Natural killer cell (primary cell): ENCODE measurements at regions not wholly inside any gene's neighbourhood (a gene's known extent, or its start where the extent isn't known, plus 50 kb on each side); places are given as distances from the start of the nearest gene placed in this dataset.

Experiments
- ATAC-seq, 3 donors: fragments of 150-1000 bp in 2 of 3; fragments of 200-7000 bp in 1 of 3; cut with Tn5 transposase; 1 replicate in 1 of 3; 2 replicates in 2 of 3; pipeline ENCODE4 v1.10.0; 2021; ENCODE audit warnings: mild to moderate bottlenecking in 2 of 3, moderate library complexity in 2 of 3
- DNase-seq, 2 donors: peaks; one replicate each; pipeline versions ENCODE4 v3.0.0 to v3.0.0-alpha.2; 2013 to 2021; ENCODE audit warnings: mixed read lengths in 1 of 2
- H3K27ac ChIP-seq: one replicate; pipeline ENCODE4 v1.5.1; 2013; ENCODE audit warnings: mild to moderate bottlenecking, low read length
- H3K27me3 ChIP-seq: one replicate; pipeline ENCODE4 v1.6.1; 2013; ENCODE audit warnings: low read length; ENCODE audit not compliant: control insufficient read depth, insufficient read depth
- H3K36me3 ChIP-seq: one replicate; pipeline ENCODE4 v1.6.1; 2013; ENCODE audit warnings: low read length; ENCODE audit not compliant: control insufficient read depth, insufficient read depth
- H3K4me1 ChIP-seq: one replicate; pipeline ENCODE4 v1.6.1; 2013; ENCODE audit warnings: low read length; ENCODE audit not compliant: control insufficient read depth, insufficient read depth
- H3K4me3 ChIP-seq: one replicate; pipeline ENCODE4 v1.5.1; 2013; ENCODE audit warnings: low read length
- H3K9me3 ChIP-seq: one replicate; pipeline ENCODE4 v1.6.1; 2013; ENCODE audit warnings: low read length; ENCODE audit not compliant: control insufficient read depth, insufficient read depth
- H3K27ac Mint-ChIP-seq, 2 donors: one replicate each; pipeline ENCODE4 v1.8.0; 2022; ENCODE audit warnings: mild to moderate bottlenecking in 2 of 2, mixed read lengths in 2 of 2, moderate library complexity in 1 of 2
- H3K27me3 Mint-ChIP-seq, 2 donors: one replicate each; pipeline ENCODE4 v1.8.0; 2022; ENCODE audit warnings: low read depth in 2 of 2, mixed read lengths in 2 of 2
- H3K36me3 Mint-ChIP-seq: one replicate; pipeline ENCODE4 v1.8.0; 2022; ENCODE audit warnings: mixed read lengths
- H3K4me1 Mint-ChIP-seq, 2 donors: one replicate each; pipeline ENCODE4 v1.8.0; 2022; ENCODE audit warnings: mixed read lengths in 2 of 2
- H3K4me3 Mint-ChIP-seq: one replicate; pipeline ENCODE4 v1.8.0; 2022; ENCODE audit warnings: mild to moderate bottlenecking, moderate library complexity, mixed read lengths
- H3K9me3 Mint-ChIP-seq, 2 donors: one replicate each; pipeline ENCODE4 v1.8.0; 2022; ENCODE audit warnings: mixed read lengths in 2 of 2
- WGBS: methylation state at CpG from one replicate; pipeline ENCODE4 v1.1.7; 2013; ENCODE audit warnings: missing lambda C conversion rate; ENCODE audit not compliant: insufficient coverage; 5-methylcytosine and 5-hydroxymethylcytosine counted together
- intact Hi-C: fragments of 100-400 bp; cut with micrococcal nuclease; formaldehyde crosslinking; loops from one replicate; pipeline ENCODE4 v1.14.2; 2022
- TF ChIP-seq, protein P1 (sequence below): fragments of 200-600 bp; IDR thresholded peaks from one replicate; pipeline ENCODE4 v1.8.0; 2022; ENCODE audit warnings: antibody characterized with exemption

DNA sequence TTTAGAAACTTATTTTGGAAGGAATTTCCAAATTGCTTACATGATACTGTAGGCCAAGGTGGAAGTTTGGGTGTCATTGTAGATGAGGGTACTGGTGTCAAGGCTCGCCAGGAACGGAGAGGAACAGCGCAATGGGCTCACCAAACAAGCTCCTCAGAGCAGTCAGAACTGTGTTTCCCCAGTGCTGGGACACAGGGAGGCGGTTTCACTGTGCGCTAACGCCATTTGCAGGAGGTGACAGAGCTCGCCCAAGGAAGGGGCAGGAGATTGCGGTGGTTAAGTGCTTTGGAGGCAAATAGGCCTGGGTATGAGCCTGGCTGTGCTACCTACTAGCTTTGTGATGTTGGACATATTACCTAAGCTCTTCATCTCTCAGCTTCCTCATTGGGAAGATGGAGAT is 57.3 kb downstream of the HHEX start:
- intact Hi-C loops = loop anchor here (2.0 kb wide), 1 partner anchor 56 kb away; no protein-coding TSS in a partner anchor
- H3K36me3 Mint-ChIP-seq = no peaks in the 10 kb centered on the region
- 96% methylated on average over 8 of the region's 8 CpGs for WGBS

DNA sequence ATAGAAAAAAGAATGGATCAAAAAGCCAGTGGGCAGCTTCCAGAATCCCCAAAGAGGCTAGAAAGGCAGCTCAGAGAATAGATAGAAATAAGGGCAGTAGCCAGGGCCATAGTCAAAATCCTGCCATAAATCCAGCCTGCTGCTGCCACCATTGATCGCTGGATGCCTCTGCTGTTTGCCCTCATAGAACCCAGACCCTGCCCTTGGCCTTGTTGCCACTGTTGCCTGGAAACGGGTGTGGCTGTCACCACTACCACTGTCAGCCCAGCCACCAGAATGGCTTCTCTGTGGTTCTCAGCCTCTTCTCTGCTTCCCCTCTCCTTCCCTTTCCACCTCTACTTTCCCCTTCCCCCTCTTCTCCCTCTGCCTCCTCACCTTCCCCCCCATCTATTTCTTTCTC is 57.8 kb downstream of the HHEX start:
- 26% methylated on average over 2 of the region's 2 CpGs for WGBS
- Histone ChIP-seq H3K27me3 (no peaks in the 10 kb centered on the region), H3K4me3 (no peak overlapping the region), H3K27ac (peak overlapping the region; percentile 45), H3K36me3 (no peaks in the 10 kb centered on the region), H3K9me3 (no peaks in the 10 kb centered on the region), H3K4me1 (peaks cover 32% of the 10 kb centered on the region)
- Mint-ChIP-seq H3K27me3 (peaks cover 0 to 4% of the 10 kb centered on the region in 2 donors), H3K4me1 (peaks cover 39 to 43% of the 10 kb centered on the region in 2 donors), H3K36me3 (no peaks in the 10 kb centered on the region), H3K9me3 (no peaks in the 10 kb centered on the region), H3K4me3 (peak overlapping the region; percentile 45), H3K27ac (peak overlapping the region; percentile 66 to 75)
- ATAC-seq (peak; percentile 86 to 99 (median 97)), DNase-seq (peak; percentile 59 to 62)
- intact Hi-C loops = loop anchor here (2.0 kb wide), 1 partner anchor 57 kb away; no protein-coding TSS in a partner anchor
- TF ChIP-seq, protein P1, sequence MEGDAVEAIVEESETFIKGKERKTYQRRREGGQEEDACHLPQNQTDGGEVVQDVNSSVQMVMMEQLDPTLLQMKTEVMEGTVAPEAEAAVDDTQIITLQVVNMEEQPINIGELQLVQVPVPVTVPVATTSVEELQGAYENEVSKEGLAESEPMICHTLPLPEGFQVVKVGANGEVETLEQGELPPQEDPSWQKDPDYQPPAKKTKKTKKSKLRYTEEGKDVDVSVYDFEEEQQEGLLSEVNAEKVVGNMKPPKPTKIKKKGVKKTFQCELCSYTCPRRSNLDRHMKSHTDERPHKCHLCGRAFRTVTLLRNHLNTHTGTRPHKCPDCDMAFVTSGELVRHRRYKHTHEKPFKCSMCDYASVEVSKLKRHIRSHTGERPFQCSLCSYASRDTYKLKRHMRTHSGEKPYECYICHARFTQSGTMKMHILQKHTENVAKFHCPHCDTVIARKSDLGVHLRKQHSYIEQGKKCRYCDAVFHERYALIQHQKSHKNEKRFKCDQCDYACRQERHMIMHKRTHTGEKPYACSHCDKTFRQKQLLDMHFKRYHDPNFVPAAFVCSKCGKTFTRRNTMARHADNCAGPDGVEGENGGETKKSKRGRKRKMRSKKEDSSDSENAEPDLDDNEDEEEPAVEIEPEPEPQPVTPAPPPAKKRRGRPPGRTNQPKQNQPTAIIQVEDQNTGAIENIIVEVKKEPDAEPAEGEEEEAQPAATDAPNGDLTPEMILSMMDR = no peak

More for the DNA sequence above, 57.3 kb downstream of the HHEX start:
- H3K4me1 Mint-ChIP-seq = peaks cover 44 to 48% of the 10 kb centered on the region in 2 donors
- DNase-seq (no peak), ATAC-seq (no peak)
- no peak overlapping the region for H3K4me3 ChIP-seq
- H3K27ac Mint-ChIP-seq = peak overlapping the region; percentile 66 to 75
- no peaks in the 10 kb centered on the region for H3K27me3 ChIP-seq
- peak overlapping the region; percentile 45 for H3K27ac ChIP-seq
- TF ChIP-seq, protein P1 = no peak
- no peaks in the 10 kb centered on the region for H3K9me3 Mint-ChIP-seq
- peaks cover 0 to 4% of the 10 kb centered on the region in 2 donors for H3K27me3 Mint-ChIP-seq
- peaks cover 37% of the 10 kb centered on the region for H3K4me1 ChIP-seq
- H3K36me3 ChIP-seq = no peaks in the 10 kb centered on the region
- H3K9me3 ChIP-seq = no peaks in the 10 kb centered on the region
- H3K4me3 Mint-ChIP-seq = peak overlapping the region; percentile 45

DNA sequence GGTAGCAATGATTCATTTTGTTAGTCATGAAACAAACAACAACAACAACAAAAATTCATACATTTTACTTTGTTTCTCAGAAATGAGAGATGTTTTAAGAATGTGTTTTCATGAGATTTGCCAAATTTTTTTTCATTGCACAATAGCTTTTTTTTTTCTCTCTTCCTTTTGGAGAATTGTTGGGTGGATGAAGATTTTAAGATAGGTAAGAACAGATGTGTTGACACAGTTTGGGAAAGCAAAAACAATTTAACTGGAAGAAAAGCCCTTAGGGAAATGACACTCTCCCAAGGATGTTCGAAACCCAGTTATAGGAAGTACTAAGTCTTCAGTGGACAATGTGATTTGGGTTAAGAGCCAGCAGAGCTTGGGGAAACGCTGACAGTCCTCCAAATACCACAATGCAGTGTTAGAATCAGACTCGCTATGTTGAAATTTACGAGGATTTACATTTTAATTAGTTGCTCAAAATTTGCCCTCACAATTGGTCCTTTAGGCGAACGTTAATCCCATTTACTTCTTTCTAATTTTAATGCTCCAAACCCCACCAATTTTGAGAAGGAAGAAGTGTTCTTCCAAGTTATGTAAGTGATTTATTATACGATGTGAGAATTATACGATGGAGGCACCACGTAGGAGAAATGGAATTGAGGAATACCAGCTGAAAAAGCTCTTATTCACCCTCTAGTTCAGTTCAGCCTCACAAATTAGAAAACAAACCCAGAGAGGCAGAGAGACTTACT is 61.2 kb downstream of the HHEX start:
- no peak overlapping the region for H3K27ac Mint-ChIP-seq
- intact Hi-C loops = no loop called here
- peaks cover 0 to 4% of the 10 kb centered on the region in 2 donors for H3K27me3 Mint-ChIP-seq
- H3K36me3 ChIP-seq = no peaks in the 10 kb centered on the region
- no peaks in the 10 kb centered on the region for H3K9me3 ChIP-seq
- H3K4me3 Mint-ChIP-seq = no peak overlapping the region
- no peak overlapping the region for H3K27ac ChIP-seq
- no peaks in the 10 kb centered on the region for H3K27me3 ChIP-seq
- ATAC-seq = no peak
- peaks cover 0 to 2% of the 10 kb centered on the region in 2 donors for H3K9me3 Mint-ChIP-seq
- DNase-seq = no peak
- 56% methylated on average over 4 of the region's 9 CpGs for WGBS
- no peak overlapping the region for H3K4me3 ChIP-seq
- TF ChIP-seq, protein P1 = no peak
- H3K4me1 ChIP-seq = peaks cover 24% of the 10 kb centered on the region
- peaks cover 32 to 35% of the 10 kb centered on the region in 2 donors for H3K4me1 Mint-ChIP-seq
- H3K36me3 Mint-ChIP-seq = no peaks in the 10 kb centered on the region

DNA sequence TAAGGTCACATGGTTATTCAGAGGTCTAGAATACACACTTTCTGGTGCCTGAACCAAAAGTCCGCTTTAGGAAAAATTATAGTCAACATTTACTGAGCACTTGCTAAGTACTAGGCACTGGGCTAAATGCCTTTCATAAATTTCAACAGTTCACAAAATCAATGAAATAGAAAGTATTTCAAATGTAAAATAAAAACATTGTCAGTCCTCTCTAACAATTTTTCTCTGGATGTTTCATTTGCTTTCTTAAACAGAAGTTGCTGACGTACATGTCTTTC is 61.7 kb downstream of the HHEX start:
- no peak overlapping the region for H3K27ac Mint-ChIP-seq

More for the DNA sequence above, 61.7 kb downstream of the HHEX start:
- H3K4me1 Mint-ChIP-seq = peaks cover 37 to 39% of the 10 kb centered on the region in 2 donors
- peaks cover 0 to 4% of the 10 kb centered on the region in 2 donors for H3K27me3 Mint-ChIP-seq
- H3K27ac ChIP-seq = no peak overlapping the region
- no peak overlapping the region for H3K4me3 ChIP-seq
- no peaks in the 10 kb centered on the region for H3K36me3 Mint-ChIP-seq
- H3K9me3 ChIP-seq = no peaks in the 10 kb centered on the region
- intact Hi-C loops = no loop called here
- no peaks in the 10 kb centered on the region for H3K27me3 ChIP-seq
- ATAC-seq (no peak), DNase-seq (no peak)
- H3K9me3 Mint-ChIP-seq = peaks cover 0 to 2% of the 10 kb centered on the region in 2 donors
- H3K4me3 Mint-ChIP-seq = no peak overlapping the region
- TF ChIP-seq, protein P1 = no peak
- peaks cover 26% of the 10 kb centered on the region for H3K4me1 ChIP-seq
- no peaks in the 10 kb centered on the region for H3K36me3 ChIP-seq
- 81% methylated on average over 2 of the region's 2 CpGs for WGBS
